AG09309 (cell line): ENCODE measurements at regions not wholly inside any gene's neighbourhood (a gene's known extent, or its start where the extent isn't known, plus 50 kb on each side); places are given as distances from the start of the nearest gene placed in this dataset.
"Not testable (repeated sequence)": the region's sequence is repeated elsewhere in the genome, so short reads cannot be mapped to it uniquely, and the experiment has no call there.

ENCODE experiments used
- DNase-seq: peaks from one replicate; pipeline ENCODE4 v3.0.0-alpha.2; 2010; ENCODE audit warnings: low read depth
- H3K4me3 ChIP-seq: 2 replicates; pipeline ENCODE4 v1.5.1; 2011; ENCODE audit warnings: mild to moderate bottlenecking, low read depth, low read length, moderate library complexity; ENCODE audit not compliant: control insufficient read depth
- TF ChIP-seq, protein P1 (sequence below): IDR thresholded peaks from 2 replicates; pipeline ENCODE4 v1.5.1; 2011; ENCODE audit warnings: mild to moderate bottlenecking, low read depth, low read length, inconsistent platforms; ENCODE audit not compliant: insufficient read depth, control insufficient read depth; ENCODE audit errors: missing control alignments

DNA sequence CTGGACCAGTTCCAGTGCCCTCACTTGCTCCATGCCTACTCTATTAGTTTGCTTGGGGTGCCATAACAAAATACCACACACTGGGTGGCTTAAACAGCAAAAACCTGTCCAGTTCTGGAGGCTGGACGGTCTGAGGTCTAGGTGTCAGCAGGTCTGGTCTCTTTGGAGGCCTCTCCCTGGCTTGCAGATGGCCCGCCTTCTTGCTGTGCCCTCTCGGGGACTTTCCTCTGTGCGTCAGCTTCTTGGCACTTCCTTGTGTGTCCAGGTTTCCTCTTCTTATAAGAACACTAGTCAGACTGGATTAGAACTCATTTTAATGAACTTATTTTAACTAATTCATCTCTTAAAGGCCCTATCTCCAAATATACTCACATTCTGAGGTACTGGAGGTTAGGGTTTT is 97.2 kb downstream of the CARTPT start:
- TF ChIP-seq, protein P1, sequence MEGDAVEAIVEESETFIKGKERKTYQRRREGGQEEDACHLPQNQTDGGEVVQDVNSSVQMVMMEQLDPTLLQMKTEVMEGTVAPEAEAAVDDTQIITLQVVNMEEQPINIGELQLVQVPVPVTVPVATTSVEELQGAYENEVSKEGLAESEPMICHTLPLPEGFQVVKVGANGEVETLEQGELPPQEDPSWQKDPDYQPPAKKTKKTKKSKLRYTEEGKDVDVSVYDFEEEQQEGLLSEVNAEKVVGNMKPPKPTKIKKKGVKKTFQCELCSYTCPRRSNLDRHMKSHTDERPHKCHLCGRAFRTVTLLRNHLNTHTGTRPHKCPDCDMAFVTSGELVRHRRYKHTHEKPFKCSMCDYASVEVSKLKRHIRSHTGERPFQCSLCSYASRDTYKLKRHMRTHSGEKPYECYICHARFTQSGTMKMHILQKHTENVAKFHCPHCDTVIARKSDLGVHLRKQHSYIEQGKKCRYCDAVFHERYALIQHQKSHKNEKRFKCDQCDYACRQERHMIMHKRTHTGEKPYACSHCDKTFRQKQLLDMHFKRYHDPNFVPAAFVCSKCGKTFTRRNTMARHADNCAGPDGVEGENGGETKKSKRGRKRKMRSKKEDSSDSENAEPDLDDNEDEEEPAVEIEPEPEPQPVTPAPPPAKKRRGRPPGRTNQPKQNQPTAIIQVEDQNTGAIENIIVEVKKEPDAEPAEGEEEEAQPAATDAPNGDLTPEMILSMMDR, result no peak
- no peak for DNase-seq

DNA sequence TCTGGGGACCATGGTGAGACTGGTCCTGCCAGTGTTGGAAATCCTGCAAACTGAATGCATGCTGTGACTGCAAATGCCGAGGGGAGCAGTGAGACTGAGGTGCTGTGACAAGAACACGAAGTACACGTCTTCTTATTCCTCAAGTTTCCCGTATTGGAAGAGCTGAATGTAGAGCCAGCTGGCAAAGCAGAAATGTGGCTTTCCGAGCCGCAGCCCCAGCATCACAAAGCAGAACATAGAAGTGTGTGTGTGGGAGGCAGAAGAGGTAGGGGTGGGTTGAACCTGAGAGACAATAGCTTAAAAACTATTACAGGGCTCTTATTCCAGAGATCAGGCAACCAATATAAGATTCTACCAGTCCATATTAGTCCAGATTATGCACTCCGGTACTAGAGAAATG is 98.8 kb downstream of the CARTPT start:
- DNase-seq, result no peak
- H3K4me3 ChIP-seq, result no peak overlapping the region
- TF ChIP-seq, protein P1, result no peak

More for the DNA sequence above, 97.2 kb downstream of the CARTPT start:
- H3K4me3 ChIP-seq, result no peak overlapping the region

DNA sequence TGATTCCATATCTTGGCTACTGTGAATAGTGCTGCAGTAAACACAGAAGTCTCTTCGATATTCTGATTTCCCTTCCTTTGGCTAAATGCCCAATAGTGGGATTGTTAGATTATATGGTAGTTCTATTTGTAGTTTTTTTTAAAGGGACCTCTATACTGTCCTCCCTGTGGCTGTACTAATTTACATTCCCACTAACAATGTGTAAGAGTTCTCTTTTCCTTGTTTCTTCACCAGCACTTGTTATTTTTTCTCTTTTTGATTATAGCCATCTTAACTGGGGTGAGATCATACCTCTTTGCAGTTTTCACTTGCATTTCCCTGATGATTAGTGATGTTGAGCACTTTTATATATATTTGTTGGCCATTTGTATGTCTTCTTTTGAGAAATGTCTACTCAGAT is 102.0 kb downstream of the CARTPT start:
- TF ChIP-seq, protein P1, result no peak
- no peak overlapping the region for H3K4me3 ChIP-seq
- DNase-seq, result no peak

DNA sequence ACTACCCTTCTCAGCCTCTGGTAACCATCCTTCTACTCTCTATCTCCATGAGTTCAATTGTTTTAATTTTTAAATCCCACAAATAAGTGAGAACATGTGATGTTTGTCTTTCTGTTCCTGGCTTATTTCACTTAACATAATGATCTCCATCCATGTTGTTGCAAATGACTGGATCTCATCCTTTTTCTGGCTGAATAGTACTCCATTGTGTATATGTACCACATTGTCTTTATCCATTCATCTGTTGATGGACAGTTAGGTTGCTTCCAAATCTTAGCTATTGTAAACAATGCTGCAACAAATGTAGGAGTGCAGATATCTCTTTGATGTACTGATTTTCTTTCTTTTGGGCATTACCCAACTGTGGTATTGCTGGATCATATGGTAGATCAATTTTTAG is 103.0 kb downstream of the CARTPT start:
- not testable (repeated sequence) for DNase-seq, H3K4me3 ChIP-seq

DNA sequence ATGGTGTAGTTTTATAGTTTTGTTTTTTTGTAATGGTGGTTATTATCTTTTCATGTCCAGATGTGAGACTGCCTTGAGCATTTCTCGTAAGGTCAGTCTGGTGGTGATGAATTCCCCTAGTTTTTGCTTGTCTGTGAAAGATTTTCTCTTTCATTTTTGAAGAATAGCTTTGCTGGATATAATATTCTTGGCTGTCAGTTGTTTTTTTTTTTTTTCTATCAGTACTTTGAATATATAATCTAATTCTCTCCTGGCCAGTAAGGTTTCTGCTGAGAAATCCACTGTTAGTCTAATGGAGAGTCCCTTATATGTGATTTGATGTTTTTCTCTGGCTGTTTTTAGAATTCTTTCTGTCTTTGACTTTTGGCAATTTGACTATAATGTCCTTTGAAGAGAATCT is 106.9 kb downstream of the CARTPT start:
- TF ChIP-seq, protein P1, result no peak
- no peak for DNase-seq
- no peak overlapping the region for H3K4me3 ChIP-seq

DNA sequence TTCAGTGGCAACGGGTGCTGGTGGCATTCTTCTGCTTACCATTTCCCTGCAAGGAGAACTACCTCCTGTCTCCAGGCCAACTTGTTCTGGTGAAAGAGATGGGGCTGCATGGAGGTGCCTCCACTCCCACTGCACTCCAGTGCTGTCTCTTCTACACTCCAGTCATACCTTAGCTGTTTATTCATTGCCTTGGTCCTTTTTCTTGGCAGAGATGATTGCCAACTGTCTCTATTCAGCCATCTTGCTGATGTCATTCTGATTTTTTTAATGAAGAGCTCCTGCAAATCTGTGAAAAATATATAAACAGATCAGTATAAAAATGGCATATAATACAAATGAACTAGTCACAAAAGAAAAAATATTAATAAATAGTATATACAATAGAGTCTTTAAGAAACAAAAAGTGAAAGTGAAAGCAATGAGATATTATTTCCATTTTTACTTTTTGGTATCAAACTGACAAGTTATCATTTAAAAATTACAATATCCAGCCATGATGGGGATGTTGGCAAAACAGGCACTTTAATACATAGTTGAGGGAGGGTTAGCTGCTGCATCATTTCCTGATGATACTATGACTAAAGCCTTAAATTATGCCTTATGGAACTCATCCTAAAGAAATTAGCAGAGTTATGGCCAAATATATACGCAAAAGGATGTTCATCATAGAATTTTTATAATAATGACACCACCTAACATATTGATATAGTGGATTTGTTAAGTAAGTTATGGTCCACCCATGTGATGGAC is 109.4 kb downstream of the CARTPT start:
- H3K4me3 ChIP-seq, result no peak overlapping the region
- DNase-seq, result no peak
- TF ChIP-seq, protein P1, result no peak

DNA sequence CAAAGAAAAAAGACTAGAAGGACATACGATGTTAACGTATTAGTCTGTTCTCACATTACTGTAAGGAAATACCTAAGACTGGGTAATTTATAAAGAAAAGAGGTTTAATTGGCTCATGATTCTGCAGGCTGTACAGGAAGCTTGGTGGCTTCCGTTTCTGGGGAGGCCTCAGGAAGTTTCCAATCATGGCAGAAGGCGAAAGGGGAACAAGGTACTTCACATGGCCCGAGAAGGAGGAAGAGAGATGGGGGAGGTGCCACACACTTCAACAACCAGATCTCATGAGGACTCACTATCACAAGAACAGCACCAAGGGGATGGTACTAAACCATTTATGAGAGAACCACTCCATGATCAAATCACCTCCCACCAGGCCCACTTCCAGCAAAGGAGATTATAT is 110.1 kb downstream of the CARTPT start:
- DNase-seq, result no peak
- TF ChIP-seq, protein P1, result no peak

More for the DNA sequence above, 110.1 kb downstream of the CARTPT start:
- no peak overlapping the region for H3K4me3 ChIP-seq
